Pancreas (tissue), 10 donors: ENCODE measurements at regions not wholly inside any gene's neighbourhood (a gene's known extent, or its start where the extent isn't known, plus 50 kb on each side); places are given as distances from the start of the nearest gene placed in this dataset.

Experiments used
- ATAC-seq, 4 donors: fragments of 200-7000 bp; cut with Tn5 transposase; one replicate each; pipeline versions ENCODE4 v1.8.0 to v1.9.1; 2020; ENCODE audit warnings: mild to moderate bottlenecking in 4 of 4, moderate library complexity in 4 of 4
- DNase-seq, 6 donors: peaks; one replicate each; pipeline ENCODE4 v3.0.0-alpha.2; 2020
- FAIRE-seq: peaks from 2 replicates; lab custom pipeline; 2012; peaks lifted over from hg19 to GRCh38; lab: Jason Lieb, UNC
- H3K27ac ChIP-seq, 4 donors: fragments of 200-600 bp; sonication (generic); 1 replicate in 3 of 4; 2 replicates in 1 of 4; pipeline versions ENCODE4 v1.5.0 to v1.8.0; 2020
- H3K27me3 ChIP-seq, 4 donors: fragments of 200-600 bp; one replicate each; pipeline ENCODE4 v1.8.0; 2021
- H3K36me3 ChIP-seq, 3 donors: fragments of 200-600 bp; sonication (generic) in 1 of 3; one replicate each; pipeline versions ENCODE4 v1.5.0 to v1.8.0; 2020 to 2021
- H3K4me1 ChIP-seq, 3 donors: fragments of 200-600 bp; one replicate each; pipeline ENCODE4 v1.8.0; 2021
- H3K4me3 ChIP-seq, 4 donors: fragments of 200-600 bp; sonication (generic) in 2 of 4; one replicate each; pipeline versions ENCODE4 v1.5.0 to v1.8.0; 2020 to 2021
- H3K9me3 ChIP-seq, 4 donors: fragments of 200-600 bp; one replicate each; pipeline ENCODE4 v1.8.0; 2021
- WGBS, 2 donors: extraction: QIAGEN DNeasy Blood & Tissue Kit; methylation state at CpG; one replicate each; pipeline ENCODE4 v1.1.7; 2013; 5-methylcytosine and 5-hydroxymethylcytosine counted together
- intact Hi-C, 3 donors: fragments of 100-400 bp; cut with DNase I; formaldehyde crosslinking; loops; one replicate each; pipeline versions ENCODE4 v1.11.1 to v1.14.2; 2022
- TF ChIP-seq, protein P1 (sequence below), 4 donors: fragments of 200-600 bp; sonication (generic) in 3 of 4; IDR thresholded peaks; one replicate each; pipeline versions ENCODE4 v1.5.0 to v1.8.0; 2021; ENCODE audit warnings: antibody characterized with exemption in 4 of 4
- donor health status: healthy with polysubstance abuse.
- donor health status: DM: no; HTN: no; CAD: no; lungs with moderate emphysema.
- donor health status: DM: no; HTN: no; CAD: no.
- donor health status: control.
- donor health status: control.
- donor health status: Bipolar disorder and iron deficiency.
- donor health status: DM: yes; HTN: yes; CAD: no.
- donor health status: DM: no; HTN: no; CAD: no.
- donor health status: DM: no; HTN: no; CAD: no.
- donor health status: DM: yes; HTN: yes; CAD: no.

GRCh38 chr4:149964001-149964796 is 114.0 kb upstream of the DCLK2 start:
- intact Hi-C loops: no loop called here
- Histone ChIP-seq H3K36me3 (no peaks in the 10 kb centered on the region), H3K27ac (no peak overlapping the region), H3K9me3 (no peaks in the 10 kb centered on the region), H3K4me1 (no peaks in the 10 kb centered on the region), H3K27me3 (no peaks in the 10 kb centered on the region), H3K4me3 (no peak overlapping the region)
- no peak for DNase-seq
- TF ChIP-seq, protein P1, sequence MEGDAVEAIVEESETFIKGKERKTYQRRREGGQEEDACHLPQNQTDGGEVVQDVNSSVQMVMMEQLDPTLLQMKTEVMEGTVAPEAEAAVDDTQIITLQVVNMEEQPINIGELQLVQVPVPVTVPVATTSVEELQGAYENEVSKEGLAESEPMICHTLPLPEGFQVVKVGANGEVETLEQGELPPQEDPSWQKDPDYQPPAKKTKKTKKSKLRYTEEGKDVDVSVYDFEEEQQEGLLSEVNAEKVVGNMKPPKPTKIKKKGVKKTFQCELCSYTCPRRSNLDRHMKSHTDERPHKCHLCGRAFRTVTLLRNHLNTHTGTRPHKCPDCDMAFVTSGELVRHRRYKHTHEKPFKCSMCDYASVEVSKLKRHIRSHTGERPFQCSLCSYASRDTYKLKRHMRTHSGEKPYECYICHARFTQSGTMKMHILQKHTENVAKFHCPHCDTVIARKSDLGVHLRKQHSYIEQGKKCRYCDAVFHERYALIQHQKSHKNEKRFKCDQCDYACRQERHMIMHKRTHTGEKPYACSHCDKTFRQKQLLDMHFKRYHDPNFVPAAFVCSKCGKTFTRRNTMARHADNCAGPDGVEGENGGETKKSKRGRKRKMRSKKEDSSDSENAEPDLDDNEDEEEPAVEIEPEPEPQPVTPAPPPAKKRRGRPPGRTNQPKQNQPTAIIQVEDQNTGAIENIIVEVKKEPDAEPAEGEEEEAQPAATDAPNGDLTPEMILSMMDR (IDR thresholded peaks at IDR 0.05): no peak
- peak in 1 of 4 donors; percentile 44 for ATAC-seq
- 85 to 87% methylated on average over 8 of the region's 8 CpGs for WGBS, 2 donors
- FAIRE-seq: no peak

GRCh38 chr4:149965206-149965605 is 113.0 kb upstream of the DCLK2 start:
- FAIRE-seq: no peak
- Histone ChIP-seq H3K27ac (no peak overlapping the region), H3K4me3 (no peak overlapping the region), H3K4me1 (no peaks in the 10 kb centered on the region), H3K9me3 (no peaks in the 10 kb centered on the region), H3K27me3 (no peaks in the 10 kb centered on the region), H3K36me3 (no peaks in the 10 kb centered on the region)
- intact Hi-C loops: no loop called here
- no peak for DNase-seq
- no peak for ATAC-seq
- TF ChIP-seq, protein P1 (IDR thresholded peaks at IDR 0.05): no peak
- WGBS, 2 donors: 52 to 73% methylated on average over 2 of the region's 2 CpGs

DNA sequence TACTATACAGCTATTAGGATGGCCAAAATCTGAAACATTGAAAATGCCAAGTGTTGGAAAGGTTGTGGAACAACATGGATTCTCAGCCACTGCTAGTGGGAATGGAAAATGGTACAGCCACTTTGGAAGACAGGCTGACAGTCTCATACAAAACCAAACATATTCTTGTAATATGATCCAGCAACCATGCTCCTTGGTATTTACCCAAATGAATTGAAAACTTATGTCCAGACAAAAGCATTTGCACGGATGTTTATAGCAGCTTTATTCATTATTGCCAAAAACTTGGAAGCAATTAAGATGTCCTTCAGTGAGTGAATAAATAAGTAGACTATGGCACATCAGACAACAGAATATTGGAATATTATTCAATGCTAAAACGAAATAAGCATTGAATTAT is 105.8 kb upstream of the DCLK2 start:
- no peaks in the 10 kb centered on the region for H3K27me3 ChIP-seq
- intact Hi-C loops: no loop called here
- no peak overlapping the region for H3K4me3 ChIP-seq
- ATAC-seq: no peak
- no peak for DNase-seq
- TF ChIP-seq, protein P1 (IDR thresholded peaks at IDR 0.05): no peak
- no peaks in the 10 kb centered on the region for H3K4me1 ChIP-seq
- H3K36me3 ChIP-seq: no peaks in the 10 kb centered on the region
- FAIRE-seq: no peak
- 44 to 52% methylated on average over 2 of the region's 2 CpGs for WGBS, 2 donors
- no peak overlapping the region for H3K27ac ChIP-seq
- no peaks in the 10 kb centered on the region for H3K9me3 ChIP-seq

DNA sequence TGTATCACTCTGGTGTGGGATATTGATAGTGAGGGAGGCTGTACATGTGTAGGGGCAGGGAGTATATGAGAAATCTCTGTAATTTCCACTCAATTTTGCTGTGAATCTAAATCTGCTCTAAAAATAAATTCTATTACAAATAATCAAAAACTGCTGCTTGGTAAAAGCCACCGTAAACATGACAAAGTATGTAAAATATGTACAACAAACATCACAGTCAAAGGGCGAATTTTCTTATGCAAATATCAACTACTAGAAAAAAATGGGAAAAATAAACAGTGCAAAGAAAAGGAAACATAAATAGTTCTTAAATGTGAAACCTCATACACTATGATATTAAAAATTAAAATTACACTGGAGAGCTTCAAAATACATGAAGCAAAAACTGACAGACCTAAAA is 105.1 kb upstream of the DCLK2 start:
- ATAC-seq (no peak), FAIRE-seq (no peak), DNase-seq (no peak)
- TF ChIP-seq, protein P1 (IDR thresholded peaks at IDR 0.05): no peak
- 74 to 79% methylated on average over 2 of the region's 2 CpGs for WGBS, 2 donors
- H3K4me1 ChIP-seq: no peaks in the 10 kb centered on the region
- intact Hi-C loops: no loop called here
- H3K27me3 ChIP-seq: no peaks in the 10 kb centered on the region
- H3K36me3 ChIP-seq: no peaks in the 10 kb centered on the region
- H3K27ac ChIP-seq: no peak overlapping the region
- no peak overlapping the region for H3K4me3 ChIP-seq
- H3K9me3 ChIP-seq: no peaks in the 10 kb centered on the region

- no peaks in the 10 kb centered on the region for H3K36me3 ChIP-seq
- H3K9me3 ChIP-seq: no peaks in the 10 kb centered on the region
- intact Hi-C loops: no loop called here
- no peak overlapping the region for H3K27ac ChIP-seq
- peak; percentile 76 for FAIRE-seq
- no peak for DNase-seq
- no peak overlapping the region for H3K4me3 ChIP-seq
- H3K27me3 ChIP-seq: no peaks in the 10 kb centered on the region
- ATAC-seq: no peak
- H3K4me1 ChIP-seq: no peaks in the 10 kb centered on the region
- 81 to 90% methylated on average over 1 of the region's 1 CpG for WGBS, 2 donors
- TF ChIP-seq, protein P1 (IDR thresholded peaks at IDR 0.05): no peak
Observed at GRCh38 chr4:149975172-149975571, 103.1 kb upstream of the DCLK2 start.
